ENCODE measurements at regions not wholly inside any gene's neighbourhood (a gene's known extent, or its start where the extent isn't known, plus 50 kb on each side); places are given as distances from the start of the nearest gene placed in this dataset.

DNA sequence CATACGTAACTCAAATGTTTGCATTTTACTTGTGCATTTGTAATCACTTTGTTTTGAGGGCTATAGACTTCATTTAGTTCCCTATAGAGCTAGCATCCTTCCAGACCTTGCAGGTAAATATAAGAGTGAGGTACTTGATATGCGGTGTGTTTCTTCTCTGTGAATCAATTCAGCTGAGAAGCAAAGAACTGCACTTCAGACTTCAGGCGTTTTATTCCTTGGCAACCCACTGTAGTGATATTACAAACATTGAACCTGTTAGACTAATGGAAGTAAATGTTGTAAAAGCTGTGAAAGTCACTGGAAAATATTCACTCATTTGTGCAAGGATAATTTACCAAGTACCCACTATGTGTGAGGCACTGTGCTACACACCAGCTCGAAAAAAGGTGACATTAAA lies 94.1 kb upstream of the CHL1 start:
- ATAC-seq (ENCODE audit: low read depth), result no peak
- ChIA-PET CTCF (no interaction called here), POLR2A (ENCODE audit: unreplicated experiment) (no interaction called here)
- no peak overlapping the region for H3K4ac ChIP-seq (ENCODE audit: low read depth, low read length)
- H3K4me2 ChIP-seq (ENCODE audit: low read depth, low read length), result no peak overlapping the region
- no peak overlapping the region for H2AK9ac ChIP-seq (replicated peaks; ENCODE audit: low read depth, low read length, poor library complexity)
- dilution Hi-C loops (cut with HindIII; ENCODE audit: low sequenced_read_pairs, unreplicated experiment), result no loop called here
- BruUV-seq (replicated peaks), result no TSS peak
- no peak overlapping the region for H2BK120ac ChIP-seq (ENCODE audit: low read depth, low read length)
- no peaks in the 10 kb centered on the region for H4K20me1 ChIP-seq (ENCODE audit: insufficient read depth, low read length)
- no peak overlapping the region for H2AK5ac ChIP-seq (ENCODE audit: low read depth, low read length)
- H3K14ac ChIP-seq (replicated peaks; ENCODE audit: low read depth, low read length), result no peak overlapping the region
- H3K56ac ChIP-seq (ENCODE audit: extremely low read depth, insufficient read depth, low read length), result no peak overlapping the region
- H3K79me1 ChIP-seq (ENCODE audit: low read depth in 1 of 2, low read length in 2 of 2), result no peaks in the 10 kb centered on the region
- intact Hi-C loops (cut with micrococcal nuclease), result no loop called here
- WGBS, 2 experiments (ENCODE audit: extremely low coverage in 2 of 2, insufficient read length in 1 of 2), result 60% methylated on average over 1 of the region's 4 CpGs; no CpG with 5 or more reads in 1 of the 2 experiments
- H4K8ac ChIP-seq (ENCODE audit: low read depth in 2 of 2, low read length in 2 of 2), result no peak overlapping the region
- H3K9me1 ChIP-seq (ENCODE audit: insufficient read depth, low read length), result no peaks in the 10 kb centered on the region
- no peaks in the 10 kb centered on the region for H3K4me1 ChIP-seq (ENCODE audit: control insufficient read depth, insufficient read depth, low read length)
- no peak overlapping the region for H3K18ac ChIP-seq (ENCODE audit: low read depth, low read length)
- H4K5ac ChIP-seq (ENCODE audit: low read depth, low read length), result no peak overlapping the region
- TF ChIP-seq RFX5 (IDR thresholded peaks at IDR 0.05; ENCODE audit: low read depth, low read length) (no peak), CHD1 (IDR thresholded peaks at IDR 0.05; ENCODE audit: low read depth, low read length) (no peak), RAD21 (IDR thresholded peaks at IDR 0.05; ENCODE audit: low read length) (no peak), FOS (IDR thresholded peaks at IDR 0.05; ENCODE audit: low read depth, low read length) (no peak), MAZ (IDR thresholded peaks at IDR 0.05; ENCODE audit: borderline replicate concordance, low read depth, low read length) (no peak), ELK1 (IDR thresholded peaks at IDR 0.05; ENCODE audit: borderline replicate concordance, low read depth, low read length) (no peak), RCOR1 (IDR thresholded peaks at IDR 0.05; ENCODE audit: insufficient replicate concordance, low read length) (no peak), CTCF (conservative IDR thresholded peaks at IDR 0.05; ENCODE audit: low read depth, low read length) (no peak), MAFK (IDR thresholded peaks at IDR 0.05; ENCODE audit: low read depth, low read length) (no peak), BHLHE40 (IDR thresholded peaks at IDR 0.05; ENCODE audit: low read depth, low read length) (no peak), MXI1 (IDR thresholded peaks at IDR 0.05; ENCODE audit: borderline replicate concordance, low read depth, low read length) (no peak), NFE2L2 (IDR thresholded peaks at IDR 0.05; ENCODE audit: low read depth, low read length) (no peak), POLR2A (IDR thresholded peaks at IDR 0.05; ENCODE audit: low read depth, low read length) (no peak), USF2 (IDR thresholded peaks at IDR 0.05; ENCODE audit: low read depth, low read length) (no peak), CEBPB (IDR thresholded peaks at IDR 0.05; ENCODE audit: low read depth, low read length) (no peak), SMC3 (IDR thresholded peaks at IDR 0.05; ENCODE audit: low read depth, low read length) (no peak)
- H3K27me3 ChIP-seq (ENCODE audit: control insufficient read depth, insufficient read depth, low read length), result no peaks in the 10 kb centered on the region
- H3K27ac ChIP-seq (ENCODE audit: insufficient read depth, low read length), result no peak overlapping the region
- H2AFZ ChIP-seq (replicated peaks; ENCODE audit: low read length, poor library complexity), result no peak overlapping the region
- no peak overlapping the region for H3K4me3 ChIP-seq (ENCODE audit: insufficient read depth, low read depth, low read length)
- no peaks in the 10 kb centered on the region; the same call in 1 of the 2 replicates for H3K9me3 ChIP-seq (ENCODE audit: control insufficient read depth, insufficient read depth, low read length)
- no peak overlapping the region for H4K91ac ChIP-seq (ENCODE audit: insufficient read depth, low read depth, low read length)
- in situ Hi-C loops (cut with MboI; ENCODE audit: low sequenced_read_pairs), result no loop called here
- no peak for DNase-seq
- no peak overlapping the region for H3K9ac ChIP-seq (ENCODE audit: low read depth, low read length)
- no peak overlapping the region for H2BK5ac ChIP-seq (ENCODE audit: low read depth, low read length, poor library complexity, severe bottlenecking)
- H3K36me3 ChIP-seq (ENCODE audit: control insufficient read depth, insufficient read depth, low read length), result no peaks in the 10 kb centered on the region
- no peak overlapping the region for H2BK20ac ChIP-seq (ENCODE audit: low read depth, low read length)
- no peak overlapping the region for H2BK15ac ChIP-seq (ENCODE audit: low read depth, low read length)
- H3K23ac ChIP-seq (ENCODE audit: low read depth, low read length), result no peak overlapping the region
